Smooth muscle cell (in vitro differentiated cells): ENCODE measurements at regions not wholly inside any gene's neighbourhood (a gene's known extent, or its start where the extent isn't known, plus 50 kb on each side); places are given as distances from the start of the nearest gene placed in this dataset.

ENCODE experiments used
- DNase-seq: peaks from one replicate; lab custom pipeline; 2025; ENCODE audit not compliant: unreplicated experiment; lab: John Stamatoyannopoulos, UW
- H2AFZ ChIP-seq: fragments of 200-600 bp; sonication (generic); 2 replicates; pipeline ENCODE4 v1.6.0; 2016; ENCODE audit warnings: antibody characterized with exemption, low read depth, mild to moderate bottlenecking
- H3F3A ChIP-seq: fragments of 200-600 bp; sonication (generic); 2 replicates; pipeline ENCODE4 v1.6.0; 2017; ENCODE audit warnings: antibody characterized with exemption, low read depth
- H3K27ac ChIP-seq: fragments of 200-600 bp; sonication (generic); 2 replicates; pipeline ENCODE4 v1.5.1; 2016; ENCODE audit warnings: low read depth, mild to moderate bottlenecking
- H3K27me3 ChIP-seq: fragments of 200-600 bp; sonication (generic); 2 replicates; pipeline ENCODE4 v1.6.1; 2016; ENCODE audit warnings: low read depth, mild to moderate bottlenecking
- H3K36me3 ChIP-seq: fragments of 200-600 bp; sonication (generic); 2 replicates; pipeline ENCODE4 v1.5.1; 2016; ENCODE audit warnings: low read depth
- H3K4me1 ChIP-seq: fragments of 200-600 bp; sonication (generic); 2 replicates; pipeline ENCODE4 v1.5.1; 2016; ENCODE audit warnings: low read depth
- H3K4me2 ChIP-seq: fragments of 200-600 bp; sonication (generic); 2 replicates; pipeline ENCODE4 v1.6.0; 2016; ENCODE audit warnings: mild to moderate bottlenecking
- H3K4me3 ChIP-seq: fragments of 200-600 bp; sonication (generic); 2 replicates; pipeline ENCODE4 v1.5.1; 2016; ENCODE audit warnings: mild to moderate bottlenecking
- H3K79me2 ChIP-seq: fragments of 200-600 bp; sonication (generic); 2 replicates; pipeline ENCODE4 v1.6.0; 2016; ENCODE audit warnings: low read depth, mild to moderate bottlenecking
- H3K9ac ChIP-seq: fragments of 200-600 bp; sonication (generic); 2 replicates; pipeline ENCODE4 v1.6.0; 2016; ENCODE audit warnings: low read depth
- H3K9me3 ChIP-seq: fragments of 200-600 bp; sonication (generic); replicated peaks from 2 replicates; pipeline ENCODE4 v1.5.1; 2016; ENCODE audit warnings: low read depth
- H4K20me1 ChIP-seq: fragments of 200-600 bp; sonication (generic); 2 replicates; pipeline ENCODE4 v1.6.0; 2016; ENCODE audit warnings: low read depth
- WGBS: methylation state at CpG from one replicate; pipeline ENCODE4 v1.1.7; 2016; ENCODE audit warnings: low lambda C conversion rate; 5-methylcytosine and 5-hydroxymethylcytosine counted together
- TF ChIP-seq, protein P1 (sequence below): fragments of 200-600 bp; sonication (generic); IDR thresholded peaks from 2 replicates; pipeline ENCODE4 v1.5.1; 2017; ENCODE audit warnings: borderline replicate concordance, mild to moderate bottlenecking, antibody characterized with exemption; ENCODE audit not compliant: insufficient read depth, poor library complexity, severe bottlenecking

DNA sequence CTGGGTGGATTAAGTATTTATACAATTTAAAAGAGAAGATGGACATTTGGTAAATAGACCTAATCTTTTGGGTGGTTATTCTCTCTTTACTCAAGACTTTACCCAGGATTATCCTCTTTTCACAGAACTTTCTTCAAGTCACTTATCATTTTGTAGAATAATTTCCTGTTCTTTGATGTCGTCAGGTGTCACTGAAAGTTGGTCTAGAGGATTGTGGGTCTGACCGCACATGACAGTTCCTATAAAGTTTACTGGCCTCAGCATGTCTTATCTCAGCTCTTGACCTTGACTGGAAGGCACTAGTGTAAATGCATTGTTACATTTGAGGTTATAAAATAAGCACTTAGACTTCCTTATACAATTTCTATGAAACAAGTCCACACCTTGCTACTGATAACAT lies 139.9 kb upstream of the SLC4A4 start:
- TF ChIP-seq, protein P1, sequence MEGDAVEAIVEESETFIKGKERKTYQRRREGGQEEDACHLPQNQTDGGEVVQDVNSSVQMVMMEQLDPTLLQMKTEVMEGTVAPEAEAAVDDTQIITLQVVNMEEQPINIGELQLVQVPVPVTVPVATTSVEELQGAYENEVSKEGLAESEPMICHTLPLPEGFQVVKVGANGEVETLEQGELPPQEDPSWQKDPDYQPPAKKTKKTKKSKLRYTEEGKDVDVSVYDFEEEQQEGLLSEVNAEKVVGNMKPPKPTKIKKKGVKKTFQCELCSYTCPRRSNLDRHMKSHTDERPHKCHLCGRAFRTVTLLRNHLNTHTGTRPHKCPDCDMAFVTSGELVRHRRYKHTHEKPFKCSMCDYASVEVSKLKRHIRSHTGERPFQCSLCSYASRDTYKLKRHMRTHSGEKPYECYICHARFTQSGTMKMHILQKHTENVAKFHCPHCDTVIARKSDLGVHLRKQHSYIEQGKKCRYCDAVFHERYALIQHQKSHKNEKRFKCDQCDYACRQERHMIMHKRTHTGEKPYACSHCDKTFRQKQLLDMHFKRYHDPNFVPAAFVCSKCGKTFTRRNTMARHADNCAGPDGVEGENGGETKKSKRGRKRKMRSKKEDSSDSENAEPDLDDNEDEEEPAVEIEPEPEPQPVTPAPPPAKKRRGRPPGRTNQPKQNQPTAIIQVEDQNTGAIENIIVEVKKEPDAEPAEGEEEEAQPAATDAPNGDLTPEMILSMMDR, result no peak
- peaks cover 3% of the 10 kb centered on the region for H3K79me2 ChIP-seq

DNA sequence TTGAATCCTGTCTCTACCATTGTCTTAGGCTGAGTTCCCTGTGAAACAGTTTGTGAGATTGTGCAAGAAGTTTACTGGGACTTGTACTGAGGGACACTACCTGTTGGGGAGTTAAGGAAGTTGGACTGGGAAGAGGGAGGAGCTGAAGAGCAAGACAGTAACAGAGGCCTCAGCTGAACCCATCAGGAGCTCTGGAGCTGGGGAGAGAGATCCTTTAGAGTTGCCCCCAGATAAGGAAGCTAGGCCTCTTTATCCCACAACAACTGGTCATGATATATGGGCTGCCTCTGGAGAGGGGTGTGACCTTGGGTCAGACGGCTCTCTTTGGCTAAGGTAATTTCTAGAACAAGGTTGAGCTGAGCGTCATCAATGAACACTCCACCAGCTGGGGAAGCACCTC lies 137.8 kb upstream of the SLC4A4 start:
- 73% methylated on average over 2 of the region's 2 CpGs for WGBS
- H2AFZ ChIP-seq, result no peak overlapping the region

More for the DNA sequence above, 139.9 kb upstream of the SLC4A4 start:
- Histone ChIP-seq H3K36me3 (no peaks in the 10 kb centered on the region), H3K27me3 (no peaks in the 10 kb centered on the region), H3K4me3 (no peak overlapping the region), H3K4me2 (no peak overlapping the region), H3K9me3 (no peaks in the 10 kb centered on the region), H2AFZ (no peak overlapping the region), H4K20me1 (no peaks in the 10 kb centered on the region), H3F3A (no peaks in the 10 kb centered on the region), H3K27ac (no peak overlapping the region), H3K4me1 (peaks cover 4% of the 10 kb centered on the region), H3K9ac (no peak overlapping the region)
- no peak for DNase-seq
- 76% methylated on average over 2 of the region's 2 CpGs for WGBS

DNA sequence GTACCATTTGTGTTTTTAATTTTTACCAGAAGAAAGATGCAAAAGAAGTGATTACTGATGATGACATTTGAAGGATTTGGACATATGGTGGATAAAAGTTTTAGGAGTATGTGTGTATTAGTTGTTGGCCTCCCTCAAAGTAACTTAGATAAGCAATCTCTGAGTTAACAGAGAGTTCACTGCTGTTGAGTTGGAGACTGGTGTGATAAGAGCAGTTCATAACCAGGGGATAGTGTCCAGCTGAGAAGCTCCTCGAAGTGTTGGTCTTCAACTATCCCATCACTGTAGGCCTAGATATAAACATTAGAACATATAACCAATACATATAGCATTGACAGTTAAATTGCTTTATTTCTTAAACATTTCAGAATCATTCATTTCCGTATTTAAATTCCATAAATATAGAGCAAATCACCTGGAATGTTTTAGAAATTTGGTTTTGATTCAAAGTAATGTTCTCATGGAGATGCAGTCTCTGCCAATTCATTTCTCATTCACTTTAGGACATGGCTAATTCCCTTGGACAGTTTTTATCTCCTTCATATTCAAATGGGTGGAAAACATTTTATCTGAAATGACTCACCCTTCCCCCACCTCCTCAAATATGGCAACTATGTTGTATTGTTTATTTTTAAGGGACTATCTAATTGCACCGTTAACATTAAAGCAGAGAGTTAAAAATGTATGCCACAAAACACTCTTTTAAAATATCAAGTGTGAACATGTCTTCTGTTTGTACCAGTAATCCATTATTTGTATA lies 136.8 kb upstream of the SLC4A4 start:
- H3K27me3 ChIP-seq, result no peaks in the 10 kb centered on the region
- H3K79me2 ChIP-seq, result peaks cover 3% of the 10 kb centered on the region
- WGBS, result 55% methylated on average over 3 of the region's 3 CpGs
- H3K36me3 ChIP-seq, result no peaks in the 10 kb centered on the region
- H3K9me3 ChIP-seq, result no peaks in the 10 kb centered on the region
- H3K4me1 ChIP-seq, result no peaks in the 10 kb centered on the region
- H3F3A ChIP-seq, result no peaks in the 10 kb centered on the region
- H3K9ac ChIP-seq, result no peak overlapping the region
- H4K20me1 ChIP-seq, result no peaks in the 10 kb centered on the region
- H3K4me2 ChIP-seq, result peak overlapping the region; percentile 47
- H2AFZ ChIP-seq, result no peak overlapping the region
- DNase-seq, result no peak
- TF ChIP-seq, protein P1, result no peak
- H3K27ac ChIP-seq, result peak overlapping the region; percentile 62
- no peak overlapping the region for H3K4me3 ChIP-seq

More for the DNA sequence above, 137.8 kb upstream of the SLC4A4 start:
- no peak overlapping the region for H3K9ac ChIP-seq
- H4K20me1 ChIP-seq, result no peaks in the 10 kb centered on the region
- H3K9me3 ChIP-seq, result no peaks in the 10 kb centered on the region
- H3K4me2 ChIP-seq, result no peak overlapping the region
- peaks cover 4% of the 10 kb centered on the region for H3K4me1 ChIP-seq
- H3K27me3 ChIP-seq, result no peaks in the 10 kb centered on the region
- H3K36me3 ChIP-seq, result no peaks in the 10 kb centered on the region
- peaks cover 3% of the 10 kb centered on the region for H3K79me2 ChIP-seq
- no peak overlapping the region for H3K4me3 ChIP-seq
- no peak for DNase-seq
- no peaks in the 10 kb centered on the region for H3F3A ChIP-seq
- TF ChIP-seq, protein P1, result no peak
- no peak overlapping the region for H3K27ac ChIP-seq

DNA sequence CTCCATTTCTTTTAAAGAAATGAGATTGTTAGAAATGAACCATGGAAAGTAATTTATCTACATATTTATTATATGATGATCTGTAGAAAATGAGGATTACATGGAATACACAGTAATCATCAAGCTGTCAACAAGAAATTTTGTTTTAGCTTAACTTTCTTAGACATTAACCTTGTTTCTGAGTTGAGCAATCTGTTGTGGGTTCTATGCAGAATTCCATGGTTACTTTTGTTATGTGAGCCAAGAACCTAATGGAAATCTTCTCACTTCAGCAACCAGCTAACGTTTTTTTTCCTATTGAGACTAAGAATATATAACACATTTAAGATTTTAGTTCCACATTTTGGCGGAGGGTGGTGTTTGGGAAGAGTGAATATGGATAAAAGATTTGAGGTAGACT lies 136.1 kb upstream of the SLC4A4 start:
- no peak overlapping the region for H3K9ac ChIP-seq
- no peaks in the 10 kb centered on the region for H3K4me1 ChIP-seq
- peak overlapping the region; percentile 47 for H3K4me2 ChIP-seq
- TF ChIP-seq, protein P1, result no peak
- no peaks in the 10 kb centered on the region for H3K79me2 ChIP-seq
- H3K27ac ChIP-seq, result peak overlapping the region; percentile 62
- no peaks in the 10 kb centered on the region for H3K36me3 ChIP-seq
- no peaks in the 10 kb centered on the region for H3K9me3 ChIP-seq
- WGBS, result 57% methylated on average over 2 of the region's 2 CpGs
- no peak overlapping the region for H2AFZ ChIP-seq
- DNase-seq, result no peak
- H3F3A ChIP-seq, result no peaks in the 10 kb centered on the region
- no peak overlapping the region for H3K4me3 ChIP-seq
- H3K27me3 ChIP-seq, result no peaks in the 10 kb centered on the region
- no peaks in the 10 kb centered on the region for H4K20me1 ChIP-seq
